ENCODE measurements at regions not wholly inside any gene's neighbourhood (a gene's known extent, or its start where the extent isn't known, plus 50 kb on each side); places are given as distances from the start of the nearest gene placed in this dataset.

DNA sequence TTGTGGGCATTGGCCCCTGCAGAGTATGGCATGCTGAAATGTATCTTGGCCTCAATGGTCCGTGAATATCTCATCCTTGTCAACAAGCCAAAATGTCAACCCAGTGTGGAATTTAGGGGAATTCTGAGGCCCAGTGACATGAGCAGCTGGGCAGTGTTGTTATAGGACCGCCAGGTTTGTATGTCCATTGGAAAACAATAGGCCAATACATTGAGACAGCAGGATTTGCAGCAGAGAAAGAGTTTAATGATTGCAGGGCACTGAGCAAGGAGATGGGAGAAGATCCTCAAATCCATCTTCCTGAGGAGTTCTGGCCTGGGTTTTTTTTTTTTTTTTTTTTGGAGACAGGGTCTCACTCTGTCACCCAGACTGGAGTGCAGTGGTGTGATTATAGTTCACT is 95.7 kb upstream of the BAIAP2L1 start:
- ChIA-PET CTCF (no interaction called here), POLR2A (interaction anchor here (0.6 kb wide), 1 partner anchor 501 kb away, joined by 4 read pairs; no protein-coding TSS in a partner anchor)
- no peaks in the 10 kb centered on the region for H3K27me3 ChIP-seq (replicated peaks in 2 of 5; ENCODE audit: control insufficient read depth in 4 of 5, insufficient read depth in 5 of 5, low read length in 4 of 5)
- peaks cover 0 to 27% (median 8%) of the 10 kb centered on the region in 5 experiments for H3K9me3 ChIP-seq (ENCODE audit: control extremely low read depth in 1 of 5, control insufficient read depth in 4 of 5, insufficient read depth in 2 of 5, low read depth in 1 of 5, low read length in 4 of 5)
- 86% methylated on average over 2 of the region's 2 CpGs for WGBS (ENCODE audit: insufficient coverage)
- no peak for DNase-seq
- H3K27ac ChIP-seq (ENCODE audit: insufficient read depth in 1 of 2, low read depth in 1 of 2, low read length in 2 of 2, poor library complexity in 1 of 2, severe bottlenecking in 2 of 2): no peak overlapping the region
- no peak overlapping the region for H3K4me3 ChIP-seq (ENCODE audit: control insufficient read depth in 1 of 7, extremely low read depth in 1 of 7, insufficient read depth in 4 of 7, low read depth in 2 of 7, low read length in 6 of 7)
- H3K4me1 ChIP-seq (ENCODE audit: control extremely low read depth in 1 of 4, control insufficient read depth in 4 of 4, insufficient read depth in 4 of 4, low read length in 3 of 4): no peaks in the 10 kb centered on the region
- H3K36me3 ChIP-seq (ENCODE audit: control insufficient read depth in 4 of 4, insufficient read depth in 4 of 4, low read length in 3 of 4): no peaks in the 10 kb centered on the region

GRCh38 chr7:98495200-98495955 is 94.5 kb upstream of the BAIAP2L1 start:
- 95% methylated on average over 8 of the region's 11 CpGs for WGBS (ENCODE audit: insufficient coverage)
- POLR2A ChIA-PET: no interaction called here
- CTCF ChIA-PET: no interaction called here

GRCh38 chr7:98493030-98493778 is 92.3 kb upstream of the BAIAP2L1 start:
- ChIA-PET CTCF (no interaction called here), POLR2A (no interaction called here)
- Histone ChIP-seq H3K4me1 (ENCODE audit: control extremely low read depth in 1 of 4, control insufficient read depth in 4 of 4, insufficient read depth in 4 of 4, low read length in 3 of 4) (no peaks in the 10 kb centered on the region), H3K36me3 (ENCODE audit: control insufficient read depth in 4 of 4, insufficient read depth in 4 of 4, low read length in 3 of 4) (no peaks in the 10 kb centered on the region), H3K9me3 (ENCODE audit: control extremely low read depth in 1 of 5, control insufficient read depth in 4 of 5, insufficient read depth in 2 of 5, low read depth in 1 of 5, low read length in 4 of 5) (peaks cover 0 to 20% (median 5%) of the 10 kb centered on the region in 5 experiments), H3K27me3 (replicated peaks in 2 of 5; ENCODE audit: control insufficient read depth in 4 of 5, insufficient read depth in 5 of 5, low read length in 4 of 5) (no peaks in the 10 kb centered on the region), H3K27ac (ENCODE audit: insufficient read depth in 1 of 2, low read depth in 1 of 2, low read length in 2 of 2, poor library complexity in 1 of 2, severe bottlenecking in 2 of 2) (no peak overlapping the region), H3K4me3 (ENCODE audit: control insufficient read depth in 1 of 7, extremely low read depth in 1 of 7, insufficient read depth in 4 of 7, low read depth in 2 of 7, low read length in 6 of 7) (no peak overlapping the region)
- no peak for DNase-seq
- 88% methylated on average over 14 of the region's 21 CpGs for WGBS (ENCODE audit: insufficient coverage)

More at GRCh38 chr7:98495200-98495955, 94.5 kb upstream of the BAIAP2L1 start:
- peaks cover 0 to 27% (median 8%) of the 10 kb centered on the region in 5 experiments for H3K9me3 ChIP-seq (ENCODE audit: control extremely low read depth in 1 of 5, control insufficient read depth in 4 of 5, insufficient read depth in 2 of 5, low read depth in 1 of 5, low read length in 4 of 5)
- H3K27ac ChIP-seq (ENCODE audit: insufficient read depth in 1 of 2, low read depth in 1 of 2, low read length in 2 of 2, poor library complexity in 1 of 2, severe bottlenecking in 2 of 2): no peak overlapping the region
- no peaks in the 10 kb centered on the region for H3K27me3 ChIP-seq (replicated peaks in 2 of 5; ENCODE audit: control insufficient read depth in 4 of 5, insufficient read depth in 5 of 5, low read length in 4 of 5)
- no peak for DNase-seq
- H3K4me3 ChIP-seq (ENCODE audit: control insufficient read depth in 1 of 7, extremely low read depth in 1 of 7, insufficient read depth in 4 of 7, low read depth in 2 of 7, low read length in 6 of 7): no peak overlapping the region
- H3K4me1 ChIP-seq (ENCODE audit: control extremely low read depth in 1 of 4, control insufficient read depth in 4 of 4, insufficient read depth in 4 of 4, low read length in 3 of 4): no peaks in the 10 kb centered on the region
- H3K36me3 ChIP-seq (ENCODE audit: control insufficient read depth in 4 of 4, insufficient read depth in 4 of 4, low read length in 3 of 4): no peaks in the 10 kb centered on the region

- WGBS (ENCODE audit: insufficient coverage): 76% methylated on average over 6 of the region's 7 CpGs
These were observed 87.3 kb upstream of the BAIAP2L1 start for GRCh38 chr7:98488167-98488566.

GRCh38 chr7:98483964-98484545 is 83.2 kb upstream of the BAIAP2L1 start:
- no peak for DNase-seq
- ChIA-PET POLR2A (no interaction called here), CTCF (no interaction called here)
- Histone ChIP-seq H3K4me3 (ENCODE audit: control insufficient read depth in 1 of 7, extremely low read depth in 1 of 7, insufficient read depth in 4 of 7, low read depth in 2 of 7, low read length in 6 of 7) (no peak overlapping the region), H3K9me3 (ENCODE audit: control extremely low read depth in 1 of 5, control insufficient read depth in 4 of 5, insufficient read depth in 2 of 5, low read depth in 1 of 5, low read length in 4 of 5) (peaks cover 0 to 7% (median 0%) of the 10 kb centered on the region in 5 experiments), H3K27me3 (replicated peaks in 2 of 5; ENCODE audit: control insufficient read depth in 4 of 5, insufficient read depth in 5 of 5, low read length in 4 of 5) (no peaks in the 10 kb centered on the region), H3K4me1 (ENCODE audit: control extremely low read depth in 1 of 4, control insufficient read depth in 4 of 4, insufficient read depth in 4 of 4, low read length in 3 of 4) (no peaks in the 10 kb centered on the region), H3K36me3 (ENCODE audit: control insufficient read depth in 4 of 4, insufficient read depth in 4 of 4, low read length in 3 of 4) (no peaks in the 10 kb centered on the region), H3K27ac (ENCODE audit: insufficient read depth in 1 of 2, low read depth in 1 of 2, low read length in 2 of 2, poor library complexity in 1 of 2, severe bottlenecking in 2 of 2) (no peak overlapping the region)
- WGBS (ENCODE audit: insufficient coverage): 91% methylated on average over 11 of the region's 11 CpGs

More at GRCh38 chr7:98488167-98488566, 87.3 kb upstream of the BAIAP2L1 start:
- ChIA-PET CTCF (no interaction called here), POLR2A (no interaction called here)
- H3K27me3 ChIP-seq (replicated peaks in 2 of 5; ENCODE audit: control insufficient read depth in 4 of 5, insufficient read depth in 5 of 5, low read length in 4 of 5): no peaks in the 10 kb centered on the region
- no peaks in the 10 kb centered on the region for H3K4me1 ChIP-seq (ENCODE audit: control extremely low read depth in 1 of 4, control insufficient read depth in 4 of 4, insufficient read depth in 4 of 4, low read length in 3 of 4)
- H3K9me3 ChIP-seq (ENCODE audit: control extremely low read depth in 1 of 5, control insufficient read depth in 4 of 5, insufficient read depth in 2 of 5, low read depth in 1 of 5, low read length in 4 of 5): no peaks in the 10 kb centered on the region
- DNase-seq: no peak
- H3K27ac ChIP-seq (ENCODE audit: insufficient read depth in 1 of 2, low read depth in 1 of 2, low read length in 2 of 2, poor library complexity in 1 of 2, severe bottlenecking in 2 of 2): no peak overlapping the region
- H3K36me3 ChIP-seq (ENCODE audit: control insufficient read depth in 4 of 4, insufficient read depth in 4 of 4, low read length in 3 of 4): no peaks in the 10 kb centered on the region
- H3K4me3 ChIP-seq (ENCODE audit: control insufficient read depth in 1 of 7, extremely low read depth in 1 of 7, insufficient read depth in 4 of 7, low read depth in 2 of 7, low read length in 6 of 7): no peak overlapping the region

DNA sequence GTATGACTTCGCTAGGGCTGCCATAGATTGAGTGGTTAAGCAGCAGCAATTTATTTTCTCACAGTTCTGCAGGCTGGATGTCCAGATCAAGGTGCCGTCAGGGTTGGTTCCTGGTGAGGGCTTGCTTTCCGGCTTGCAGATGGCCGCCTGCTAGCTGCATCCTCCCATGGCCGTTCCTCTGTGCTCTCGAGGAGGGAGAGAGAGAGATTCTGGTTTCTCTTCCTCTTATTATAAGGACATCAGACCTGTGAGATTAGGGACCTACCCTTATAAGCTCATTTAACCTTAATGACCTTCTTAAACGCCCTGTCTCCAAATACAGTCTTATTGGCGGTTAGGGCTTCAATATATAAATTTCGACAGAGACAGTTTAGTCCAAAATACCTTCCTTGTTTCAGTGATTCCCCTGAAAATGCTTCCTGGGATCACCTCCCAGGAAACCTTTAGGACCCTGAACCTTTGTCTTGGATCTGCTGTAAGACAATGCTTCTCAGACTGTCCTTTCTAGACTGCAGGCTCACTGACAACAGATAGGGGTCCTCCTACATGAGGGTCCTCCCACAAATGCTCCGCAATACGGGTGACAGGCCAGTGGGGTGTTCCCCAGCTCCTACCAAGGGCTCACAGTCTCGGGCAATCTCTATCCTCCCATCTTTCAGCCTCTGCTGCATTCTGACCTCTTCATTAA is 82.5 kb upstream of the BAIAP2L1 start:
- Histone ChIP-seq H3K27me3 (replicated peaks in 2 of 5; ENCODE audit: control insufficient read depth in 4 of 5, insufficient read depth in 5 of 5, low read length in 4 of 5) (no peaks in the 10 kb centered on the region), H3K36me3 (ENCODE audit: control insufficient read depth in 4 of 4, insufficient read depth in 4 of 4, low read length in 3 of 4) (no peaks in the 10 kb centered on the region), H3K27ac (ENCODE audit: insufficient read depth in 1 of 2, low read depth in 1 of 2, low read length in 2 of 2, poor library complexity in 1 of 2, severe bottlenecking in 2 of 2) (no peak overlapping the region), H3K4me3 (ENCODE audit: control insufficient read depth in 1 of 7, extremely low read depth in 1 of 7, insufficient read depth in 4 of 7, low read depth in 2 of 7, low read length in 6 of 7) (no peak overlapping the region), H3K4me1 (ENCODE audit: control extremely low read depth in 1 of 4, control insufficient read depth in 4 of 4, insufficient read depth in 4 of 4, low read length in 3 of 4) (no peaks in the 10 kb centered on the region), H3K9me3 (ENCODE audit: control extremely low read depth in 1 of 5, control insufficient read depth in 4 of 5, insufficient read depth in 2 of 5, low read depth in 1 of 5, low read length in 4 of 5) (peaks cover 0 to 7% (median 0%) of the 10 kb centered on the region in 5 experiments)
- no peak for DNase-seq
- ChIA-PET CTCF (no interaction called here), POLR2A (no interaction called here)
- WGBS (ENCODE audit: insufficient coverage): 94% methylated on average over 11 of the region's 12 CpGs
